ENCODE measurements at regions not wholly inside any gene's neighbourhood (a gene's known extent, or its start where the extent isn't known, plus 50 kb on each side); places are given as distances from the start of the nearest gene placed in this dataset.

DNA sequence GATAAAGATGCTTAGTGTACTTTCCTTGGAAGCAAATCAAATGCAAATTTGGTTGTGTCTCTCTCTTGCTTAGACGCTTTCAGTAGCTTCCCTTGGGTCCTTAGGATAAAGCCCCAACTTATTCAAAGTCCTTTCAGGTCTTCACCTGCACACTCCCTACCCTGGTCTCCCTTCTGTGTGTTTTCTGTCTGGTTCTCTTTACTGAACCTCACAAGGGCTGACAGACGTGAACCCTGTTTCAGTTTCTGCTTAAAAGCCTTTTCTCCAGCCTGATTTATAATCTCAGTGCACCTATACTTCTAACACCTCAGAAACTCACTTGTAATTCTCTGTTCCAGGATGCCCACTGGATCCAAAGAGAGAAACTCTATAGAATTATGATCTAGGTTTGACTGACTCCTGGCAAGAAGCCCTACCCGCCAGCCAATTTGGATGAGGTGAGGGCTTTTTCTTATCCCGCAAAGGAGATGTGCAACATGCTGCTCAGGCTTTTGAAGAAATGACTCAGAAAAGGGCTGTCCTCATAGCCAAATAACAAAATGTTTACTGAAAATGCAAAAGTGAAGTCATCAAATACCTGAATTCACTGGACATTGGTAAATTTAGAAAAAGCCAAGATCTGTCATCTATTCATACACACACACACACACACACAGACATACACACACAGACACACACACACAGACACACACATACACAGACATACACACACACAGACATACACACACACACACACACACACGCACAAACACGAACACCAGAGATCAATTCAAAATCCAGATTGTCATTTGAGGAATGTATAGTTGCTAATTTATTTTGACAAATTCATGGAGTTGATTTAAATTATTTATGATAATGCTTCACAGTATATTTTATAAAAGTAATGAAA, 102.4 kb upstream of the EOMES start:
- no peak overlapping the region for H3K9ac ChIP-seq (ENCODE audit: insufficient read depth, low read depth, low read length)
- H3K4me1 ChIP-seq (ENCODE audit: insufficient read depth, low read length) = no peaks in the 10 kb centered on the region
- no peak for TF ChIP-seq GPN1 (CRISPR knock-in tag; IDR thresholded peaks at IDR 0.05; ENCODE audit: borderline replicate concordance)
- TF ChIP-seq, protein P1, sequence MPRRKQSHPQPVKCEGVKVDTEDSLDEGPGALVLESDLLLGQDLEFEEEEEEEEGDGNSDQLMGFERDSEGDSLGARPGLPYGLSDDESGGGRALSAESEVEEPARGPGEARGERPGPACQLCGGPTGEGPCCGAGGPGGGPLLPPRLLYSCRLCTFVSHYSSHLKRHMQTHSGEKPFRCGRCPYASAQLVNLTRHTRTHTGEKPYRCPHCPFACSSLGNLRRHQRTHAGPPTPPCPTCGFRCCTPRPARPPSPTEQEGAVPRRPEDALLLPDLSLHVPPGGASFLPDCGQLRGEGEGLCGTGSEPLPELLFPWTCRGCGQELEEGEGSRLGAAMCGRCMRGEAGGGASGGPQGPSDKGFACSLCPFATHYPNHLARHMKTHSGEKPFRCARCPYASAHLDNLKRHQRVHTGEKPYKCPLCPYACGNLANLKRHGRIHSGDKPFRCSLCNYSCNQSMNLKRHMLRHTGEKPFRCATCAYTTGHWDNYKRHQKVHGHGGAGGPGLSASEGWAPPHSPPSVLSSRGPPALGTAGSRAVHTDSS (CRISPR knock-in tag; conservative IDR thresholded peaks at IDR 0.05) = no peak
- TF ChIP-seq ZNF260 (CRISPR knock-in tag; IDR thresholded peaks at IDR 0.05; ENCODE audit: borderline replicate concordance, low read depth) = no peak
- TF ChIP-seq MXD4 (CRISPR knock-in tag; IDR thresholded peaks at IDR 0.05) = no peak
- no peak for TF ChIP-seq ZBTB42 (CRISPR knock-in tag; IDR thresholded peaks at IDR 0.05)
- no peak for TF ChIP-seq DMAP1 (CRISPR knock-in tag; IDR thresholded peaks at IDR 0.05)
- TF ChIP-seq TARDBP (CRISPR knock-in tag; IDR thresholded peaks at IDR 0.05) = no peak
- H3K9me3 ChIP-seq (ENCODE audit: low read length) = no peaks in the 10 kb centered on the region
- no peaks in the 10 kb centered on the region for H3K79me2 ChIP-seq (ENCODE audit: insufficient read depth, low read length)
- 0 out of 5 replicates have a peak, but pooled peaks cover 0 to 7% of the 10 kb centered on the region in 2 experiments for H3K27me3 ChIP-seq (ENCODE audit: control insufficient read depth in 1 of 2, insufficient read depth in 2 of 2, low read length in 2 of 2)
- ChIA-PET POLR2A (no interaction called here), CTCF (ENCODE audit: low intra/inter-chr PET ratio, low total read pairs) (no interaction called here)
- in situ Hi-C loops (cut with HindIII; ENCODE audit: extremely low pct_ligation_motif_present, low pct_unique_long_range_greater_than_20kb) (no loop called here), intact Hi-C loops (cut with micrococcal nuclease; ENCODE audit: unreplicated experiment) (no loop called here)
- no peak for FAIRE-seq
- H3K4me2 ChIP-seq (ENCODE audit: low read depth, low read length) = no peak overlapping the region
- no peaks in the 10 kb centered on the region for H4K20me1 ChIP-seq (ENCODE audit: insufficient read depth, low read length)
- 12% methylated on average over 6 of the region's 6 CpGs for WGBS (ENCODE audit: low lambda C conversion rate)
- H3K4me3 ChIP-seq (replicated peaks in 1 of 3; ENCODE audit: insufficient read depth in 1 of 3, low read depth in 2 of 3, low read length in 3 of 3) = no peak overlapping the region
- BruUV-seq (replicated peaks) = no TSS peak
- no peak overlapping the region for H2AFZ ChIP-seq (ENCODE audit: low read length)
- H3K36me3 ChIP-seq (replicated peaks in 1 of 2; ENCODE audit: control insufficient read depth in 1 of 2, insufficient read depth in 2 of 2, low read length in 2 of 2) = no peaks in the 10 kb centered on the region
- no peak for ATAC-seq
- DNase-seq (ENCODE audit: low spot score) = no peak
- no peak overlapping the region for H3K27ac ChIP-seq (ENCODE audit: extremely low read length, insufficient read depth, low read length)

DNA sequence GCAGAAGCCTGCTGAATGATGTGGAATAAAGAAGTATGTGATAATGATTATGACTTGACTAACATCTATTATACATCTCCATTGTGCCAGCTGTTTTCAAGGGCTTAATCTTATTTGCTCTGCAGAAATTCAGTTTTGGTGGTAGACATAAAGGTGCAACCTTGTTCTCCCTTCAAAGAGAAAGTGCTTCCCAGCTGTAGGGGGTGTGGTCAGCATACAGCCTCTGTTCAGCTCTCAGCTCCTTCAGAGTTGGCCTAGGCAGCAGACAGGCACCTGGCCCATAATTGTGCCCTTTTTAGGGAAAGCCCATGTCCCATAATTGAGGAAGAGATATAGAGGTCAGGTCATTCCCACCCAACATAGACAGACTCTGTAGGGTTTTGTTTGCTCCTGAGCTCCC, 104.3 kb upstream of the EOMES start:
- H3K9me3 ChIP-seq (ENCODE audit: low read length) = no peaks in the 10 kb centered on the region
- ChIA-PET POLR2A (no interaction called here), CTCF (ENCODE audit: low intra/inter-chr PET ratio, low total read pairs) (no interaction called here)
- H3K4me3 ChIP-seq (replicated peaks in 1 of 3; ENCODE audit: insufficient read depth in 1 of 3, low read depth in 2 of 3, low read length in 3 of 3) = no peak overlapping the region
- no peak overlapping the region for H3K9ac ChIP-seq (ENCODE audit: insufficient read depth, low read depth, low read length)
- DNase-seq (ENCODE audit: low spot score) (no peak), ATAC-seq (no peak), FAIRE-seq (no peak)
- no peak overlapping the region for H3K27ac ChIP-seq (ENCODE audit: extremely low read length, insufficient read depth, low read length)
- H3K79me2 ChIP-seq (ENCODE audit: insufficient read depth, low read length) = no peaks in the 10 kb centered on the region
- H4K20me1 ChIP-seq (ENCODE audit: insufficient read depth, low read length) = no peaks in the 10 kb centered on the region
- no peak overlapping the region for H2AFZ ChIP-seq (ENCODE audit: low read length)
- in situ Hi-C loops (cut with HindIII; ENCODE audit: extremely low pct_ligation_motif_present, low pct_unique_long_range_greater_than_20kb) = no loop called here
- no peak overlapping the region for H3K4me2 ChIP-seq (ENCODE audit: low read depth, low read length)
- no peaks in the 10 kb centered on the region for H3K4me1 ChIP-seq (ENCODE audit: insufficient read depth, low read length)
- no TSS peak for BruUV-seq (replicated peaks)
- intact Hi-C loops (cut with micrococcal nuclease; ENCODE audit: unreplicated experiment) = no loop called here
- H3K27me3 ChIP-seq (ENCODE audit: control insufficient read depth in 1 of 2, insufficient read depth in 2 of 2, low read length in 2 of 2) = 0 out of 5 replicates have a peak, but pooled peaks cover 0 to 7% of the 10 kb centered on the region in 2 experiments
- no peaks in the 10 kb centered on the region for H3K36me3 ChIP-seq (replicated peaks in 1 of 2; ENCODE audit: control insufficient read depth in 1 of 2, insufficient read depth in 2 of 2, low read length in 2 of 2)
- TF ChIP-seq, protein P2, sequence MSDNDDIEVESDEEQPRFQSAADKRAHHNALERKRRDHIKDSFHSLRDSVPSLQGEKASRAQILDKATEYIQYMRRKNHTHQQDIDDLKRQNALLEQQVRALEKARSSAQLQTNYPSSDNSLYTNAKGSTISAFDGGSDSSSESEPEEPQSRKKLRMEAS (IDR thresholded peaks at IDR 0.05) = no peak
- TF ChIP-seq NFKB2 (CRISPR knock-in tag; IDR thresholded peaks at IDR 0.05; ENCODE audit: borderline replicate concordance) (no peak), ATF7-NPFF (CRISPR knock-in tag; IDR thresholded peaks at IDR 0.05; ENCODE audit: low read depth) (no peak), MAF1 (CRISPR knock-in tag; IDR thresholded peaks at IDR 0.05; ENCODE audit: borderline replicate concordance) (no peak), MLLT10 (CRISPR knock-in tag; IDR thresholded peaks at IDR 0.05) (no peak)
- TF ChIP-seq, protein P3, sequence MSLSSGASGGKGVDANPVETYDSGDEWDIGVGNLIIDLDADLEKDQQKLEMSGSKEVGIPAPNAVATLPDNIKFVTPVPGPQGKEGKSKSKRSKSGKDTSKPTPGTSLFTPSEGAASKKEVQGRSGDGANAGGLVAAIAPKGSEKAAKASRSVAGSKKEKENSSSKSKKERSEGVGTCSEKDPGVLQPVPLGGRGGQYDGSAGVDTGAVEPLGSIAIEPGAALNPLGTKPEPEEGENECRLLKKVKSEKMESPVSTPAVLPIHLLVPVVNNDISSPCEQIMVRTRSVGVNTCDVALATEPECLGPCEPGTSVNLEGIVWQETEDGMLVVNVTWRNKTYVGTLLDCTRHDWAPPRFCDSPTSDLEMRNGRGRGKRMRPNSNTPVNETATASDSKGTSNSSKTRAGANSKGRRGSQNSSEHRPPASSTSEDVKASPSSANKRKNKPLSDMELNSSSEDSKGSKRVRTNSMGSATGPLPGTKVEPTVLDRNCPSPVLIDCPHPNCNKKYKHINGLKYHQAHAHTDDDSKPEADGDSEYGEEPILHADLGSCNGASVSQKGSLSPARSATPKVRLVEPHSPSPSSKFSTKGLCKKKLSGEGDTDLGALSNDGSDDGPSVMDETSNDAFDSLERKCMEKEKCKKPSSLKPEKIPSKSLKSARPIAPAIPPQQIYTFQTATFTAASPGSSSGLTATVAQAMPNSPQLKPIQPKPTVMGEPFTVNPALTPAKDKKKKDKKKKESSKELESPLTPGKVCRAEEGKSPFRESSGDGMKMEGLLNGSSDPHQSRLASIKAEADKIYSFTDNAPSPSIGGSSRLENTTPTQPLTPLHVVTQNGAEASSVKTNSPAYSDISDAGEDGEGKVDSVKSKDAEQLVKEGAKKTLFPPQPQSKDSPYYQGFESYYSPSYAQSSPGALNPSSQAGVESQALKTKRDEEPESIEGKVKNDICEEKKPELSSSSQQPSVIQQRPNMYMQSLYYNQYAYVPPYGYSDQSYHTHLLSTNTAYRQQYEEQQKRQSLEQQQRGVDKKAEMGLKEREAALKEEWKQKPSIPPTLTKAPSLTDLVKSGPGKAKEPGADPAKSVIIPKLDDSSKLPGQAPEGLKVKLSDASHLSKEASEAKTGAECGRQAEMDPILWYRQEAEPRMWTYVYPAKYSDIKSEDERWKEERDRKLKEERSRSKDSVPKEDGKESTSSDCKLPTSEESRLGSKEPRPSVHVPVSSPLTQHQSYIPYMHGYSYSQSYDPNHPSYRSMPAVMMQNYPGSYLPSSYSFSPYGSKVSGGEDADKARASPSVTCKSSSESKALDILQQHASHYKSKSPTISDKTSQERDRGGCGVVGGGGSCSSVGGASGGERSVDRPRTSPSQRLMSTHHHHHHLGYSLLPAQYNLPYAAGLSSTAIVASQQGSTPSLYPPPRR (CRISPR knock-in tag; IDR thresholded peaks at IDR 0.05; ENCODE audit: borderline replicate concordance) = no peak

Measured in HepG2 (cell line).